Natural killer cell (primary cell): ENCODE measurements at regions not wholly inside any gene's neighbourhood (a gene's known extent, or its start where the extent isn't known, plus 50 kb on each side); places are given as distances from the start of the nearest gene placed in this dataset.

Experiments used
- ATAC-seq, 3 donors: fragments of 150-1000 bp in 2 of 3; fragments of 200-7000 bp in 1 of 3; cut with Tn5 transposase; 1 replicate in 1 of 3; 2 replicates in 2 of 3; pipeline ENCODE4 v1.10.0; 2021; ENCODE audit warnings: mild to moderate bottlenecking in 2 of 3, moderate library complexity in 2 of 3
- DNase-seq, 2 donors: peaks; one replicate each; pipeline versions ENCODE4 v3.0.0 to v3.0.0-alpha.2; 2013 to 2021; ENCODE audit warnings: mixed read lengths in 1 of 2
- H3K27ac ChIP-seq: one replicate; pipeline ENCODE4 v1.5.1; 2013; ENCODE audit warnings: mild to moderate bottlenecking, low read length
- H3K27me3 ChIP-seq: one replicate; pipeline ENCODE4 v1.6.1; 2013; ENCODE audit warnings: low read length; ENCODE audit not compliant: control insufficient read depth, insufficient read depth
- H3K36me3 ChIP-seq: one replicate; pipeline ENCODE4 v1.6.1; 2013; ENCODE audit warnings: low read length; ENCODE audit not compliant: control insufficient read depth, insufficient read depth
- H3K4me1 ChIP-seq: one replicate; pipeline ENCODE4 v1.6.1; 2013; ENCODE audit warnings: low read length; ENCODE audit not compliant: control insufficient read depth, insufficient read depth
- H3K4me3 ChIP-seq: one replicate; pipeline ENCODE4 v1.5.1; 2013; ENCODE audit warnings: low read length
- H3K9me3 ChIP-seq: one replicate; pipeline ENCODE4 v1.6.1; 2013; ENCODE audit warnings: low read length; ENCODE audit not compliant: control insufficient read depth, insufficient read depth
- H3K27ac Mint-ChIP-seq, 2 donors: one replicate each; pipeline ENCODE4 v1.8.0; 2022; ENCODE audit warnings: mild to moderate bottlenecking in 2 of 2, mixed read lengths in 2 of 2, moderate library complexity in 1 of 2
- H3K27me3 Mint-ChIP-seq, 2 donors: one replicate each; pipeline ENCODE4 v1.8.0; 2022; ENCODE audit warnings: low read depth in 2 of 2, mixed read lengths in 2 of 2
- H3K36me3 Mint-ChIP-seq: one replicate; pipeline ENCODE4 v1.8.0; 2022; ENCODE audit warnings: mixed read lengths
- H3K4me1 Mint-ChIP-seq, 2 donors: one replicate each; pipeline ENCODE4 v1.8.0; 2022; ENCODE audit warnings: mixed read lengths in 2 of 2
- H3K4me3 Mint-ChIP-seq: one replicate; pipeline ENCODE4 v1.8.0; 2022; ENCODE audit warnings: mild to moderate bottlenecking, moderate library complexity, mixed read lengths
- H3K9me3 Mint-ChIP-seq, 2 donors: one replicate each; pipeline ENCODE4 v1.8.0; 2022; ENCODE audit warnings: mixed read lengths in 2 of 2
- WGBS: methylation state at CpG from one replicate; pipeline ENCODE4 v1.1.7; 2013; ENCODE audit warnings: missing lambda C conversion rate; ENCODE audit not compliant: insufficient coverage; 5-methylcytosine and 5-hydroxymethylcytosine counted together
- intact Hi-C: fragments of 100-400 bp; cut with micrococcal nuclease; formaldehyde crosslinking; loops from one replicate; pipeline ENCODE4 v1.14.2; 2022
- TF ChIP-seq, protein P1 (sequence below): fragments of 200-600 bp; IDR thresholded peaks from one replicate; pipeline ENCODE4 v1.8.0; 2022; ENCODE audit warnings: antibody characterized with exemption

DNA sequence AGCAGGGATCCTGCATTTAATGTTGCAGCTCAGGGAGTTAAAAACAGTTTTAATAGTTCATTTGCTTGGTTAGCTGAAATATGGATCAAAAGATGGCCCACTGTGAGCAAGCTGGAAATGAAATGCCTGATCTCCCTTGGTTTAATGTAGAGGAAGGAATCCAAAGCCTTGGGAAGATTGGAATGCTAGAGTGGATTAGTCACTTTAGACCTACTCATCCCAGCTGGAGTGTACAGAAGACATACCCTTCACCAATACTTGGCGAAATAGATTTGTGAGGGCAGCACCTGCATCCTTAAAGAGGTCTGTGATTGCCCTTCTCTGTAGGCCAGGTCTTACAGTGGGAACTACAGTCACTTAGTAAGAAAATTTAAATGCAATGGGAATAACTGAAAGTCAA is 58.0 kb upstream of the KRAS start:
- Mint-ChIP-seq H3K27me3 (no peaks in the 10 kb centered on the region), H3K27ac (no peak overlapping the region), H3K4me3 (no peak overlapping the region), H3K4me1 (no peaks in the 10 kb centered on the region), H3K9me3 (no peaks in the 10 kb centered on the region), H3K36me3 (no peaks in the 10 kb centered on the region)
- no peak for DNase-seq
- H3K27ac ChIP-seq: no peak overlapping the region
- ATAC-seq: no peak
- H3K27me3 ChIP-seq: no peaks in the 10 kb centered on the region
- H3K36me3 ChIP-seq: no peaks in the 10 kb centered on the region
- intact Hi-C loops: no loop called here
- no peak overlapping the region for H3K4me3 ChIP-seq
- no peaks in the 10 kb centered on the region for H3K9me3 ChIP-seq
- TF ChIP-seq, protein P1, sequence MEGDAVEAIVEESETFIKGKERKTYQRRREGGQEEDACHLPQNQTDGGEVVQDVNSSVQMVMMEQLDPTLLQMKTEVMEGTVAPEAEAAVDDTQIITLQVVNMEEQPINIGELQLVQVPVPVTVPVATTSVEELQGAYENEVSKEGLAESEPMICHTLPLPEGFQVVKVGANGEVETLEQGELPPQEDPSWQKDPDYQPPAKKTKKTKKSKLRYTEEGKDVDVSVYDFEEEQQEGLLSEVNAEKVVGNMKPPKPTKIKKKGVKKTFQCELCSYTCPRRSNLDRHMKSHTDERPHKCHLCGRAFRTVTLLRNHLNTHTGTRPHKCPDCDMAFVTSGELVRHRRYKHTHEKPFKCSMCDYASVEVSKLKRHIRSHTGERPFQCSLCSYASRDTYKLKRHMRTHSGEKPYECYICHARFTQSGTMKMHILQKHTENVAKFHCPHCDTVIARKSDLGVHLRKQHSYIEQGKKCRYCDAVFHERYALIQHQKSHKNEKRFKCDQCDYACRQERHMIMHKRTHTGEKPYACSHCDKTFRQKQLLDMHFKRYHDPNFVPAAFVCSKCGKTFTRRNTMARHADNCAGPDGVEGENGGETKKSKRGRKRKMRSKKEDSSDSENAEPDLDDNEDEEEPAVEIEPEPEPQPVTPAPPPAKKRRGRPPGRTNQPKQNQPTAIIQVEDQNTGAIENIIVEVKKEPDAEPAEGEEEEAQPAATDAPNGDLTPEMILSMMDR: no peak
- H3K4me1 ChIP-seq: no peaks in the 10 kb centered on the region
- WGBS: 100% methylated on average over 1 of the region's 1 CpG

DNA sequence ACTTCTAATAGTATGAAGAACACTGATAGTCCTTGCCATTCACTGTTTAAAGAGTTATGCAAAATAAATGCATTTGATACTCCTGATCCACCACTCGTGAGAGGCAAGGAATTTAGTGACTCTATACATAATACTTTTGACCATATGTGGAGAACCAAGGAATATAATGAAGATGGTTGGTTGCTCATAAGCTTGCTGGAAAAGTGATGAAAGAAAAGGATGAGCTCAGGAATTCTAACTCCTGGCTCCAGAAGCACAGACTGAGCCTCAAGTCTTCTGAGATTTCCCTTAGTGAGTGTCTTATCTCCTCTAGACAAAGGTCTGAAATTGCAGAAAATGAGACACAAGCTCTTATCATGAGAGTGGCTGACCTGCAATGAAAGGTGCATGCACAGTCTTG is 57.1 kb upstream of the KRAS start:
- Histone ChIP-seq H3K4me1 (no peaks in the 10 kb centered on the region), H3K9me3 (no peaks in the 10 kb centered on the region), H3K27me3 (no peaks in the 10 kb centered on the region), H3K27ac (no peak overlapping the region), H3K36me3 (no peaks in the 10 kb centered on the region), H3K4me3 (no peak overlapping the region)
- no peak for DNase-seq
- no CpG with 5 or more reads among the region's 1 CpG for WGBS
- Mint-ChIP-seq H3K9me3 (no peaks in the 10 kb centered on the region), H3K4me3 (no peak overlapping the region), H3K4me1 (no peaks in the 10 kb centered on the region), H3K36me3 (no peaks in the 10 kb centered on the region), H3K27ac (no peak overlapping the region), H3K27me3 (no peaks in the 10 kb centered on the region)
- no peak for ATAC-seq
- TF ChIP-seq, protein P1: no peak
- intact Hi-C loops: no loop called here

DNA sequence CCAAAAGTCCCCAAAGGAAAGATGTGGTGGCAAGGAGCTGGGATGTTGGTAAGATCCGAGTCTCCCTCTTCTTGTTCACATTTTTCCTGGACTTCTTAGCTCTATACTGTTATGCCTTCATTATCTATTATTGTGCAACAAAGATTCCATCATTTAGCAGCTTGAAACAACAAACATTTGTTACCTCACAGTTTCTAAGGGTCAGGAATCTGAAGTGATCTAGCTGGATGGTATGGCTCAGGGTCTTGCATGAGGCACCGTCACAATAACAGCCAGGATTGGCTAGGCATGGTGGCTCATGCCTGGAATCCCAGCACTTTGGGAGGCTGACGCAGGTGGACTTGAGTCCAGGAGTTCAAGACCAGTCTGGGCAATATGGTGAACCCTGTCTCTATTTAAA is 51.1 kb upstream of the KRAS start:
- no peaks in the 10 kb centered on the region for H3K4me1 ChIP-seq
- H3K27me3 Mint-ChIP-seq: no peaks in the 10 kb centered on the region
- H3K4me1 Mint-ChIP-seq: no peaks in the 10 kb centered on the region
- no peak for DNase-seq
- H3K27ac ChIP-seq: no peak overlapping the region
- H3K27ac Mint-ChIP-seq: no peak overlapping the region
- no peak overlapping the region for H3K4me3 ChIP-seq
- no peaks in the 10 kb centered on the region for H3K36me3 Mint-ChIP-seq
- TF ChIP-seq, protein P1: no peak
- WGBS: 96% methylated on average over 3 of the region's 3 CpGs
- ATAC-seq: no peak
- H3K4me3 Mint-ChIP-seq: no peak overlapping the region
- no peaks in the 10 kb centered on the region for H3K36me3 ChIP-seq
- intact Hi-C loops: no loop called here
- no peaks in the 10 kb centered on the region for H3K9me3 Mint-ChIP-seq
- no peaks in the 10 kb centered on the region for H3K27me3 ChIP-seq
- no peaks in the 10 kb centered on the region for H3K9me3 ChIP-seq
